WTC11 (cell line): ENCODE measurements at regions not wholly inside any gene's neighbourhood (a gene's known extent, or its start where the extent isn't known, plus 50 kb on each side); places are given as distances from the start of the nearest gene placed in this dataset.

Source experiments
- ATF3 ChIP-seq: sonication (generic); formaldehyde crosslinking; conservative IDR thresholded peaks from 2 replicates; pipeline ENCODE4 v1.8.1; 2022; ENCODE audit warnings: mild to moderate bottlenecking, missing genetic modification reagents
- E2F5 ChIP-seq: sonication (generic); formaldehyde crosslinking; IDR thresholded peaks from 2 replicates; pipeline ENCODE4 v1.8.1; 2022; ENCODE audit warnings: mild to moderate bottlenecking, moderate library complexity, missing genetic modification reagents
- ELF4 ChIP-seq: sonication (generic); formaldehyde crosslinking; IDR thresholded peaks from 2 replicates; pipeline ENCODE4 v1.8.1; 2022; ENCODE audit warnings: low read depth, mild to moderate bottlenecking, moderate library complexity, missing genetic modification reagents
- HMGXB4 ChIP-seq: sonication (generic); formaldehyde crosslinking; IDR thresholded peaks from 2 replicates; pipeline ENCODE4 v1.8.1; 2023; ENCODE audit warnings: mild to moderate bottlenecking, moderate library complexity, missing genetic modification reagents
- JAZF1 ChIP-seq: fragments of 250-450 bp; sonication (Bioruptor Pico); IDR thresholded peaks from 2 replicates; pipeline ENCODE4 v1.9.0; 2021; ENCODE audit warnings: moderate library complexity, mild to moderate bottlenecking, inconsistent platforms
- KAT7 ChIP-seq: sonication (generic); formaldehyde crosslinking; IDR thresholded peaks from 2 replicates; pipeline ENCODE4 v1.8.1; 2023; ENCODE audit warnings: missing genetic modification reagents, mild to moderate bottlenecking, borderline replicate concordance
- NR3C1 ChIP-seq: sonication (generic); formaldehyde crosslinking; conservative IDR thresholded peaks from 2 replicates; pipeline ENCODE4 v1.8.1; 2023; ENCODE audit warnings: low read depth, mild to moderate bottlenecking, missing genetic modification reagents
- PREB ChIP-seq: sonication (generic); formaldehyde crosslinking; IDR thresholded peaks from 2 replicates; pipeline ENCODE4 v1.8.1; 2022; ENCODE audit warnings: mild to moderate bottlenecking, missing genetic modification reagents, moderate library complexity, borderline replicate concordance
- ZNF423 ChIP-seq: fragments of 250-450 bp; sonication (Bioruptor Pico); IDR thresholded peaks from 2 replicates; pipeline ENCODE4 v2.1.2; 2022; ENCODE audit warnings: mild to moderate bottlenecking, moderate library complexity
- TF ChIP-seq, protein P1 (sequence below): fragments of 200-600 bp; IDR thresholded peaks from 2 replicates; pipeline ENCODE4 v1.8.0; 2022; ENCODE audit warnings: antibody characterized with exemption
- TF ChIP-seq, protein P2 (sequence below): sonication (generic); formaldehyde crosslinking; IDR thresholded peaks from 2 replicates; pipeline ENCODE4 v1.8.0; 2022; ENCODE audit warnings: mild to moderate bottlenecking, missing genetic modification reagents
- TF ChIP-seq, protein P3 (sequence below): fragments of 250-450 bp; sonication (Bioruptor Pico); conservative IDR thresholded peaks from 2 replicates; pipeline ENCODE4 v1.9.0; 2021; ENCODE audit warnings: mild to moderate bottlenecking

DNA sequence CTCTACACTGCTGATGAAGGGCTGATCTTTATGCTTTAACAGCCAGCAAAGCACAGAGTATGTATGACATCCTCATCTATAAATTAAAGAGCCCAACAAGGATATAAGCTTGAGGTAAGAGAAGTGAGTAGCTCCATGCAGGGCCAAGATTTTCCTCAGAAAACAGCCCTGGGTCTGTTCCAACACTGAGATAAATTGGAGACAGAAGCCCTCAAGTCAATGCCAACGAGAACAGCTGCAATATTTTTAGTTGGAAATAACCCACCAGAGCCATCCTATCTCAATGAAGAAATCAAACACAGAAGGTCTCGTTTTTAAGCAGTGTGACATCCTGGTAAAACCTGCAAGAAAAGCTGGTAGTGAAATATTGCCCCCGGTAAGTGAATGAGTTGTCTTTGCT lies 297.0 kb upstream of the AUTS2 start:
- TF ChIP-seq, protein P1, sequence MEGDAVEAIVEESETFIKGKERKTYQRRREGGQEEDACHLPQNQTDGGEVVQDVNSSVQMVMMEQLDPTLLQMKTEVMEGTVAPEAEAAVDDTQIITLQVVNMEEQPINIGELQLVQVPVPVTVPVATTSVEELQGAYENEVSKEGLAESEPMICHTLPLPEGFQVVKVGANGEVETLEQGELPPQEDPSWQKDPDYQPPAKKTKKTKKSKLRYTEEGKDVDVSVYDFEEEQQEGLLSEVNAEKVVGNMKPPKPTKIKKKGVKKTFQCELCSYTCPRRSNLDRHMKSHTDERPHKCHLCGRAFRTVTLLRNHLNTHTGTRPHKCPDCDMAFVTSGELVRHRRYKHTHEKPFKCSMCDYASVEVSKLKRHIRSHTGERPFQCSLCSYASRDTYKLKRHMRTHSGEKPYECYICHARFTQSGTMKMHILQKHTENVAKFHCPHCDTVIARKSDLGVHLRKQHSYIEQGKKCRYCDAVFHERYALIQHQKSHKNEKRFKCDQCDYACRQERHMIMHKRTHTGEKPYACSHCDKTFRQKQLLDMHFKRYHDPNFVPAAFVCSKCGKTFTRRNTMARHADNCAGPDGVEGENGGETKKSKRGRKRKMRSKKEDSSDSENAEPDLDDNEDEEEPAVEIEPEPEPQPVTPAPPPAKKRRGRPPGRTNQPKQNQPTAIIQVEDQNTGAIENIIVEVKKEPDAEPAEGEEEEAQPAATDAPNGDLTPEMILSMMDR, result no peak
- no peak for TF ChIP-seq PREB (CRISPR knock-in tag)
- TF ChIP-seq ELF4 (CRISPR knock-in tag), result no peak
- TF ChIP-seq, protein P2, sequence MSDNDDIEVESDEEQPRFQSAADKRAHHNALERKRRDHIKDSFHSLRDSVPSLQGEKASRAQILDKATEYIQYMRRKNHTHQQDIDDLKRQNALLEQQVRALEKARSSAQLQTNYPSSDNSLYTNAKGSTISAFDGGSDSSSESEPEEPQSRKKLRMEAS (CRISPR knock-in tag), result no peak
- no peak for TF ChIP-seq NR3C1 (CRISPR knock-in tag)
- TF ChIP-seq ZNF423 (CRISPR knock-in tag), result no peak
- no peak for TF ChIP-seq HMGXB4 (CRISPR knock-in tag)
- no peak for TF ChIP-seq KAT7 (CRISPR knock-in tag)
- TF ChIP-seq, protein P3, sequence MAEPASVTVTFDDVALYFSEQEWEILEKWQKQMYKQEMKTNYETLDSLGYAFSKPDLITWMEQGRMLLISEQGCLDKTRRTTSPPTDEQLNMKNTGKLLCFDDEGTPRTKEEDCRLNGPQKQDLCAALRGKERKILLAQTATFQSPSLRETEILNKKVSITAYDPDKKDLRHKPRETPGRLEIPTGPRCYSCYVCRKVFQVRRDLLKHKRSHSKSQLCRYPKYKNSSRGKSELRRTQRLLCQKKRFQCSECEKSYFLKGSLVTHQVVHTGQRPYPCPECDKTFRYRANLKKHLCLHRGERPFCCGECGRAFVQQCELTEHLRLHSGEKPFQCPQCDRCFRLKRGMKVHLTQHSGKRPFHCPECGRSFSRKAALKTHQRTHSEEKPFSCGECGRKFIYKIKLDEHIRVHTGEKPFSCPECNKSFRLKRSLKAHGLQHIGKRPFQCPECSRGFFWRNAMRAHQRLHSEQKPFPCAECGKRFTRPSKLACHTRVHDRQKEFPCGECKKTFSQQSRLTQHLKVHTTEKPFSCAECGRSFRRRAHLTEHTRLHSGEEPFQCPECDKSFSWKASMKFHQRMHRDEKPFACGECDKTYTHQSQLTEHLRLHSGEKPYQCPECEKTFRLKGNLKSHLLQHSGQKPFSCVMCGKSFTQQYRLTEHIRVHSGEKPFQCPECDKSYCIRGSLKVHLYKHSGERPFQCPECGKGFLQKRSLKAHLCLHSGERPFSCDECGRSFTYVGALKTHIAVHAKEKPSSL, result no peak
- TF ChIP-seq JAZF1 (CRISPR knock-in tag), result no peak
- TF ChIP-seq E2F5 (CRISPR knock-in tag), result no peak
- no peak for TF ChIP-seq ATF3 (CRISPR knock-in tag)
